Right lobe of liver (tissue), 4 donors: ENCODE measurements at regions not wholly inside any gene's neighbourhood (a gene's known extent, or its start where the extent isn't known, plus 50 kb on each side); places are given as distances from the start of the nearest gene placed in this dataset.

ENCODE experiments used
- POLR2A ChIP-seq: fragments of 450-650 bp; IDR thresholded peaks from one replicate; pipeline ENCODE4 v1.6.1; 2017; ENCODE audit warnings: antibody characterized with exemption, mild to moderate bottlenecking
- TF ChIP-seq, protein P1 (sequence below), 4 donors: fragments of 200-600 bp in 3 of 4; fragments of 450-650 bp in 1 of 4; IDR thresholded peaks; one replicate each; pipeline versions ENCODE4 v1.5.1 to v1.8.0; 2016 to 2022; ENCODE audit warnings: antibody characterized with exemption in 4 of 4, mild to moderate bottlenecking in 2 of 4
- donor health status: DM: no; HTN: no; CAD: no.
- donor health status: DM: no; HTN: no; CAD: no.
- donor health status: DM: no; HTN: yes; CAD: no.

DNA sequence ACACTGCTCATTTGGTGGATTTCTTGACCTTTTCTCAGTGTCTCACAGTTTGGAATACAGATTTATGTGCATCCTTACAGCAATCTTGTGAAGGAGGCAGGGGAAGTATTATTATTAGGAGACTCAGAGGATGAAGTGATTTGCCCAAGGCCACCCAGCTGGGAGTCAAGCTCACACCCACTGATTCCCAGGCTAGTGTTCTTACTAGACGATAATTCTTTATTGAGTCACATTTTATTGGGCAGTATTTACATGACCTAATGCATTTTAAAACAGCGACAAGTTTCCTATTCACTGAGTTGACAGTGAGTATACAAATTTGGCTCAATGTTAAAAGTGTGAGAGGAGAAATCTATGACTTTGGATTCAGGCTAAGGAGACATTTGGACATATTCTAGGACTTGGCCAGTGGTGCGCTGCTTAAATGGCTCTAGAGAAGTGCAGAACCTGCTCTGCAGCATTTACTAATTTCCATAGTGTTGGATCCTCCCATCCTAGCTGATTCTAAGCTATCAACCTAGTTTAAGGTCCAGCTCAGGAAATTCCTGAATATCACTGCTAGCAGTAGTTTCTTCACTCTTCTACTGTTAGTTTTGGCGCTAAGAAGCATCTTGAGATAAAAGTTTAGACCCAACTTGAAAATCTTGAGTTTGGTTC is 199.3 kb downstream of the MTX2 start:
- no peak for TF ChIP-seq POLR2A
- TF ChIP-seq, protein P1, sequence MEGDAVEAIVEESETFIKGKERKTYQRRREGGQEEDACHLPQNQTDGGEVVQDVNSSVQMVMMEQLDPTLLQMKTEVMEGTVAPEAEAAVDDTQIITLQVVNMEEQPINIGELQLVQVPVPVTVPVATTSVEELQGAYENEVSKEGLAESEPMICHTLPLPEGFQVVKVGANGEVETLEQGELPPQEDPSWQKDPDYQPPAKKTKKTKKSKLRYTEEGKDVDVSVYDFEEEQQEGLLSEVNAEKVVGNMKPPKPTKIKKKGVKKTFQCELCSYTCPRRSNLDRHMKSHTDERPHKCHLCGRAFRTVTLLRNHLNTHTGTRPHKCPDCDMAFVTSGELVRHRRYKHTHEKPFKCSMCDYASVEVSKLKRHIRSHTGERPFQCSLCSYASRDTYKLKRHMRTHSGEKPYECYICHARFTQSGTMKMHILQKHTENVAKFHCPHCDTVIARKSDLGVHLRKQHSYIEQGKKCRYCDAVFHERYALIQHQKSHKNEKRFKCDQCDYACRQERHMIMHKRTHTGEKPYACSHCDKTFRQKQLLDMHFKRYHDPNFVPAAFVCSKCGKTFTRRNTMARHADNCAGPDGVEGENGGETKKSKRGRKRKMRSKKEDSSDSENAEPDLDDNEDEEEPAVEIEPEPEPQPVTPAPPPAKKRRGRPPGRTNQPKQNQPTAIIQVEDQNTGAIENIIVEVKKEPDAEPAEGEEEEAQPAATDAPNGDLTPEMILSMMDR (IDR thresholded peaks at IDR 0.05), result no peak
